COLO668 (cell line): ENCODE measurements at regions not wholly inside any gene's neighbourhood (a gene's known extent, or its start where the extent isn't known, plus 50 kb on each side); places are given as distances from the start of the nearest gene placed in this dataset.

Experiments
- DNase-seq: peaks from one replicate; lab custom pipeline; 2025; ENCODE audit not compliant: unreplicated experiment; lab: John Stamatoyannopoulos, UW

GRCh38 chr6:148142821-148143220 is 199.8 kb upstream of the SASH1 start:
- no peak for DNase-seq

- DNase-seq, result no peak
Measured at GRCh38 chr6:148143771-148144170, 198.9 kb upstream of the SASH1 start.

GRCh38 chr6:148144917-148145521 is 197.6 kb upstream of the SASH1 start:
- peak; percentile 48 for DNase-seq

- no peak for DNase-seq
Measured at GRCh38 chr6:148146717-148147462, 195.7 kb upstream of the SASH1 start.

GRCh38 chr6:148147463-148147830 is 195.2 kb upstream of the SASH1 start:
- no peak for DNase-seq

- DNase-seq, result no peak
Measured at GRCh38 chr6:148151896-148152643, 190.6 kb upstream of the SASH1 start.

- no peak for DNase-seq
Measured at GRCh38 chr6:148154668-148155067, 188.0 kb upstream of the SASH1 start.

- no peak for DNase-seq
Measured at GRCh38 chr6:148155293-148155692, 187.3 kb upstream of the SASH1 start.

- no peak for DNase-seq
Measured at GRCh38 chr6:148157841-148158240, 184.8 kb upstream of the SASH1 start.

GRCh38 chr6:148164645-148165044 is 178.0 kb upstream of the SASH1 start:
- DNase-seq, result no peak

- no peak for DNase-seq
Measured at GRCh38 chr6:148166339-148166968, 176.2 kb upstream of the SASH1 start.

GRCh38 chr6:148169706-148170105 is 172.9 kb upstream of the SASH1 start:
- no peak for DNase-seq

- DNase-seq, result no peak
Measured at GRCh38 chr6:148170286-148170685, 172.4 kb upstream of the SASH1 start.

GRCh38 chr6:148173548-148173947 is 169.1 kb upstream of the SASH1 start:
- DNase-seq, result no peak

GRCh38 chr6:148175550-148176188 is 167.0 kb upstream of the SASH1 start:
- no peak for DNase-seq

GRCh38 chr6:148177589-148178233 is 164.9 kb upstream of the SASH1 start:
- peak; percentile 22 for DNase-seq

- DNase-seq, result peak; percentile 1
Measured at GRCh38 chr6:148179786-148180185, 162.9 kb upstream of the SASH1 start.

- DNase-seq, result no peak
Measured at GRCh38 chr6:148182378-148182777, 160.3 kb upstream of the SASH1 start.

- DNase-seq, result no peak
Measured at GRCh38 chr6:148183776-148184175, 158.9 kb upstream of the SASH1 start.

GRCh38 chr6:148186916-148187315 is 155.7 kb upstream of the SASH1 start:
- DNase-seq, result no peak

- no peak for DNase-seq
Measured at GRCh38 chr6:148192310-148192709, 150.3 kb upstream of the SASH1 start.
